MG63 (cell line): ENCODE measurements at regions not wholly inside any gene's neighbourhood (a gene's known extent, or its start where the extent isn't known, plus 50 kb on each side); places are given as distances from the start of the nearest gene placed in this dataset.

ENCODE experiments used
- DNase-seq: peaks from one replicate; pipeline ENCODE4 v3.0.0-alpha.2; 2020
- H3K27me3 ChIP-seq: fragments of 250-450 bp; sonication (Bioruptor Pico); 2 replicates; pipeline ENCODE4 v1.5.1; 2020; ENCODE audit warnings: mild to moderate bottlenecking, moderate library complexity
- H3K36me3 ChIP-seq: fragments of 250-450 bp; sonication (Bioruptor Pico); 2 replicates; pipeline ENCODE4 v1.5.1; 2020; ENCODE audit warnings: mild to moderate bottlenecking, moderate library complexity
- H3K4me3 ChIP-seq: fragments of 250-450 bp; sonication (Bioruptor Pico); 2 replicates; pipeline ENCODE4 v1.5.1; 2020; ENCODE audit warnings: mild to moderate bottlenecking, moderate library complexity
- H3K9me3 ChIP-seq: fragments of 250-450 bp; sonication (Bioruptor Pico); 2 replicates; pipeline ENCODE4 v1.5.1; 2020; ENCODE audit warnings: mild to moderate bottlenecking, moderate library complexity

DNA sequence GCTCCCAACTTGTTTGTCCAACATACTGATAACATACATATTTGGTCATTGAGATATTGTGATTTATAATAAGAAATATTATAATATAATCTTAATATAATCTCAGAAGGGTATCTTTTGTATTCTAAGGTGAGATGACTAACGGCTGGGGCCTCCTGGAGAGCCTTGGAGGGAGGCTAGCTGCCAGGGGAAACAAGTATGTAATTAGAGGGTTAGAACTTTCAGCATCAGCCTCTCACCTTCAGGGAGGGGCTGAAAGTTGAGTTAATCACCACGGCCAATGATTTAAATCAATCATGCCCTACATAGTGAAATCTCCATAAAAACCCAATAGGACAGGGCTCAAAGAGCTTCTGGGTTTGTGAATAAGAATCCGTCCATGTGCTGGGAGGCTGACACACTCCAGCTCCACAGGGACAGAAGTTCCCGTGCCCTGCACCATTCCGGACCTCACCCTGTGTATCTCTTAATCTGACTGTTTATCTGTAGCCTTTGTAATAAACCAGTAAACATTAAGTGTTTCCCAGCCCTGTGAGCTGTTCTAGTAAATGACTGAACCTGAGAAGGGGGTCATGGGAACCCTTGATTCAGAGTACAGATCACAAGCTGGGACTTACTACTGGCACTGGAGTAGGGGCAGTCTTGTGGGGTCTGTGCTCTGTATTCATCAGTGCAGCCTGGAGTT, 86.3 kb upstream of the STEAP1B start:
- H3K4me3 ChIP-seq: no peak overlapping the region
- no peak for DNase-seq
- no peaks in the 10 kb centered on the region for H3K9me3 ChIP-seq
- H3K36me3 ChIP-seq: no peaks in the 10 kb centered on the region
- H3K27me3 ChIP-seq: no peaks in the 10 kb centered on the region

DNA sequence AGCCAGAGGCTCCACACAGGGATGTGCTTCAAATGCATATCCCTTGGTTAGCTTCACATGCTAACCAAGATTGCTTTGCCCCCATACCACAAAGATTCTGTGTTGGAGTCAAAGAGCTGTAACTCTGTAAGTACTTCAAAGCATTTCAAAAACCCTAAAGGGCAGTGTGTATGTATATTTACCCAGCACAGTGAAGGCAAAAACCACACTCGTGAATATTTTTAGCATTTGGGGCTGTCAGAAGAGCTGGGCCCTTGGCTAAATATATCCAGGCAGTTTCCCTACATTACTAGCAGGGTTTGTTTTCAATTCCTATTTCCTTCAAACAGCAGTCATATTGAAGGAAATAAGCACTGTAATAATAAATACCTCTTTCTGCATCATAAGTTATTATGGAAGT, 84.2 kb upstream of the STEAP1B start:
- Histone ChIP-seq H3K27me3 (no peaks in the 10 kb centered on the region), H3K36me3 (no peaks in the 10 kb centered on the region), H3K4me3 (no peak overlapping the region), H3K9me3 (no peaks in the 10 kb centered on the region)
- DNase-seq: no peak

DNA sequence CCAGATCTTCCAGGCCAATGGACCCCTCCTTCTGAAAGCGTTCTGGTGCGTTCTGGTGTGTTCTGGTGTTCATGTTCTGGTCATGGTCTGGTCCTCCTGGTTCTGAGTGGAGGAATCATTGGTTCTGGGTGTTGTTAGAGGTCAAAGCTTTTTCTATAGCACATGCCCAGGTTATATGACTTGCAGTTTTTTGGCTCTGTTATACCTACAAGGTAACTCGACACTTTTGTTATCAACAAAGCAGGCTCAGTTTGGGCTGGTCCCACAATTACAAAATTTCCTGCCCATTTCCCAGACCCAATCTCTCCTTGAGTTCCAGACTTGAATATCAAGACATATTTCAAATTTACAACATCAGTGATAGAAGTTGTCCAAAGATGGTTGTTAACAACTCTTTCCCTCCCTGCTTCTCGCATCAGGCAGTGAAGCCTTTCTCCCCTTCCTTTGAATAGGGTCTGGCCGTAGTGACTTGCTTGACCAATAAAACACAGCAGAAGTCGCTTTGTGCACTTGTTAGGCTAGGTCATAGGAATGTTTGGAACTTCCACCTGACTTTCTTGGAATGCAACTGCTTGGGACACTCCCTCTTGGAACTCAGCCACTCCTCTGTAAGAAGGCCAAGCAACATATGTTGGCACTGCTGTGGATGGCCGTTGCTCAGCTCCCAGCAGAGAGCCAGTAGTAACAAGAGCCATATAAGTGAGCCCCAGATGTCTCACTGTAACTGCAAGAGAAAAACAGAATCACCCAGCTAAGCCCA, 83.1 kb upstream of the STEAP1B start:
- Histone ChIP-seq H3K9me3 (no peaks in the 10 kb centered on the region), H3K27me3 (no peaks in the 10 kb centered on the region), H3K36me3 (no peaks in the 10 kb centered on the region), H3K4me3 (no peak overlapping the region)
- DNase-seq: peak; percentile 84

DNA sequence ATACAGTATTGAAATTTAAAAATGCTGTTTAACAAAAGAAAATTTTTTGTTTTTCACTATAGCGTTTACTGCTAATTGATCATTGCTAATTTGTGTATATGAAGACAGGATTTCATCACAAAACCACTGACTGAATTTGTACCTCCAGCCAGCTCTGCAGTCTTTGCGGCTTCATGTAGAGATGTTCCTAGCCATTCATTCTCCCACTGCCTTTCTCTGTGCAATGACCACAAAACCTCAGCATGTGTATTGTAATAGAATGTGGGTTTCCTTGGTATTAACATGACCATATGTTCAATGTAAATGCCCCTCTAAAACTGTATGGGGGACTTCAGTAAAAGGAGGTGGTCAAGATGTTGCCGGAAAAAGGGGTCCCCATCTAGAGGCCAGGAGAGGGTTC, 81.1 kb upstream of the STEAP1B start:
- Histone ChIP-seq H3K9me3 (no peaks in the 10 kb centered on the region), H3K4me3 (no peak overlapping the region), H3K27me3 (no peaks in the 10 kb centered on the region), H3K36me3 (no peaks in the 10 kb centered on the region)
- no peak for DNase-seq

DNA sequence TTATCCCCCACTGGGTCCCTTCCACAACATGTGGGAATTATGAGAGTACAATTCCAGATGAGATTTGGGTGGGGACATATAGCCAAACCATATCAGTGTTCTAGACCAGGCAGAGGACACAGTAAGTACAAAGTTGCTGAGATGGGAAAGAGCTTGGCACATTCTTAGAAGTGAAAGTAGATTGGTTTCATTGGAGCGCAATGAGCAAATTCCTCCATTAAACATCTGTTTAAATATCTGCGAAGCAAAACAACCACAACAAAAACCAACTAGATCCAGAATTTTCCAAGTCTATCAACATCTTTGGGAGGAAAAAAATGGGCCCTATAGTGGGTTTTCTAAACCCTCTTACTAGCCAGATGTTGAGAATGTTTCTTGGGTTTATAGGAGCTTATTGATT, 80.0 kb upstream of the STEAP1B start:
- H3K27me3 ChIP-seq: no peaks in the 10 kb centered on the region
- no peaks in the 10 kb centered on the region for H3K36me3 ChIP-seq
- no peak overlapping the region for H3K4me3 ChIP-seq
- DNase-seq: no peak
- H3K9me3 ChIP-seq: no peaks in the 10 kb centered on the region

DNA sequence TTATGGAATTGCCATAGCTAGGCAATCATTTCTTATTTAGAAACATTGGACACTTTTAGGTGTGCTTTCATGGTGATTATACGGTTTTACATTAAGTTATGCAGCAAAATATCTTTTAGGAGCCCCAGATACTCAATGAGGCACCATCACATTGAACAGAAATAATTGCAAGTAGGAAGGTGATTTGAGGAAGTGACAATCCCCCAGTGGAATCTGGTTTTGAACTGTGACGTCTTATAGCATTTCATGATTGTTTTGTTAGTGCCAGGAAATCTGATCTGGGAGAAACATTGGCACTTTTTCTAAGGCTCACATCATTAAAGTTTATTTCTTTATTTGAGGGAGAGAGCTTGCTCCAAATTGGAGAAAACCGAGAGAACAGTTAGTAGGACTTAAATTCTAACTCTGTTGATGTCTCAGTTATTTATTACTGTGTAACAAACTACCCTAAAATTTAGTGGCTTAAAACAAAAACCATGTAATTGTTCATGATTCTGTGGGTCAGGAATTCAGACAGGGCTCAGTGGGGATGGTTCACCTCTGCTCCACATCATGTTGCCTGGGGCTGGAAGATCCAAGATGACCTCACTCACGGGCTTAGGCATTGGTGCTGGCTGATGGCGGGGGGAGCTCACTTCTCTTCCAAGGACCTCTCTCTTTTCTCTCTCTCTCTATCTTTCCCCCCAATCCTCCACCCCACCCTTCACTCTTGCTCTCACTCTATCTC, 78.2 kb upstream of the STEAP1B start:
- peak; percentile 87 for DNase-seq
- H3K27me3 ChIP-seq: no peaks in the 10 kb centered on the region
- no peaks in the 10 kb centered on the region for H3K36me3 ChIP-seq
- H3K9me3 ChIP-seq: no peaks in the 10 kb centered on the region
- no peak overlapping the region for H3K4me3 ChIP-seq

DNA sequence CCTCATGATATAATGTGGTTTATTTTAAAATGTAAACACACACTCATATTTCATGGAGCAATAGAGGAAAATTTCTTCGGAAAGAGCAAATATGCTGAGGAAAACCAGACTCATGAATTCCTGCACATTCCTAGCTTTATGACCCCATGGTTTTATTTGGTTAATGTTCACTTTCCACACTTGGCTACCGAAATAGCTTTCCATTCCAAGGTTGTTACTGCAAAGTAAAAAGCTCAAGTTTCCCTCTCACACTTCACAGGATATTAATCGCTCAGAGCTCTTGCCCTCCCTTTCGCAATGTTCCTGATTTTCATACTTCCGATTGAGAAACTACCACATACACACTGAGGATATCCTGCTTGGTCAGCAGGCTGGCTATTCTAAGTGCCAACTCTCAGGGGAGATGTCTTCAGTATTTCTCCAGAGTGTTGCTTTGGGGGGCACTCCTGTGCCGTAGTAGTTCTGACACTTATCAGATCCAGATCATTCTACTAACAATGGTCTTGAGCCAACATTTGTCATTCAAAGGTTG, 77.5 kb upstream of the STEAP1B start:
- no peaks in the 10 kb centered on the region for H3K27me3 ChIP-seq
- DNase-seq: peak; percentile 67

DNA sequence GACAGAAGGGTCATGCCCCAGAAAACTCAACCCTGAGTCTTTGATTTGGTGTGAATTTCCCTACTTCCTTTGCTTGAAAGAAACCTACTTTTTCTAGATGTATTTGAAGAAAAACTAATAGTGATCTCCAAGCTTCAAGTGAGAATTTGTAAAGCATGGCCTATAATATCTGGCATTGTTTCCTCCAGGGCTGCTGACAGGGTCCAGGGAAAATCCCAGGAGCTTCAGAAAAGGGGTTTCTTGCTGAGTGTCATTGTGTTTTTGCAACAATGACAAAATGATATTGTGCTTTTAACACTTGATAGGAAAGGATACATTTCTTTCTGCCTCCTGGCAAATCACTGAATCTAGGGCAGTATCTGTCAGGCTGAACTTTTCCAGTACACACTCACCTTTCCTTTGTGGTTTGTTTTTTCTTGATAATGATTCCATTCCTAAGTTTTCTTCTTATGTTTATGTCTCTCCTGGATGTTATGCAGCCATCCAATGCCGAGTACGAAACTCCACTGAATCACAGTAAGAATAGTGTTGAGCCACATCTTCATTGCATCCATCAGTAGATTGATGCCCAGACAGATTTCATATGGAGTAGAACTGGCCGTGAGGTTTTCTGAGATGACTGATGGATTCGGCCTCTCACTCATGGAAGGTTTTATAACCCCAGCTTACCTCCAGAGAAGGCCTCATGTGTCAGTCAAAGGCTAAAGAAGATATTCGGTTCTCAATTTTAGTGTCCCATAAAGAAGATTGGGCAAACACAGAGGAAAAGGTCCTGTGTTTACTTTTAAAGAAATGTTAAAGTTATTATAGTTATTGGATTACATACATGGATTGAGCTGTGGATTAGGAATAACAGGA, 76.9 kb upstream of the STEAP1B start:
- H3K9me3 ChIP-seq: no peaks in the 10 kb centered on the region
- no peaks in the 10 kb centered on the region for H3K27me3 ChIP-seq
- H3K4me3 ChIP-seq: no peak overlapping the region
- no peaks in the 10 kb centered on the region for H3K36me3 ChIP-seq
- DNase-seq: no peak

More for the DNA sequence above, 77.5 kb upstream of the STEAP1B start:
- Histone ChIP-seq H3K36me3 (no peaks in the 10 kb centered on the region), H3K4me3 (no peak overlapping the region), H3K9me3 (no peaks in the 10 kb centered on the region)

DNA sequence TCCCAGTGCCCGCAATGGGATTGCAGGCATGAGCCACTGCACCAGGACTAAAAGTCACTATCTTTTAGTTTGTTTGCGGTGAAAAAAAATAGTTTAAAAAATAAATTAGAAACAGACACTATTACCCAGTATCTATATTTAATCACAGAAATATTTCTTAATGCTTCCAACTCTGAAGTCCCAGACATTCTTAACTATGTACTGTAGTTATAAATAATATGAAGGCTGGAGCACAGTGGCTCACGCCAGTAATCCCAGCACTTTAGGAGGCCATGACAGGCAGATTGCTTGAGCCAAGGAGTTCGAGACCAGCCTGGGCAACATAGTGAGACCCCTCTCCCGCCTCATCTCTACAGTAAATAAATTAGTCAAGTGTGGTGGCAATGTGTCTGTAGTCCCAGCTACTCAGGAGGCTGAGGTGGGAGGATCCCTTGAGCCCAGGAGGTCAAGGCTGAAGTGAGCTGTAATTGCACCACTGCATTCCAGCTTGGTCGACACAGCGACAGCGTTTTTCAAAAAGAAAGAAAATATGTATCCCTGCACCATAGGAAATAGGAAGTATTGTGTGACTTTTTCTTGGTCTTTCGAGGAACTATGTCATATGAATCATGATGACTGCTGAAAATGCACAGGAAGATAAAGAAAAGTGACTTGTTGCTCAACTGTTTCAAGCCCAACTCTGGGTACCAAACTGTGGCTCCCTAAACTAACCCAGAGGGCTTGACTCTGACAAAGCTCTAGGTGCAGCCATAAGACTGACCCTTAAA, 74.9 kb upstream of the STEAP1B start:
- DNase-seq: no peak

DNA sequence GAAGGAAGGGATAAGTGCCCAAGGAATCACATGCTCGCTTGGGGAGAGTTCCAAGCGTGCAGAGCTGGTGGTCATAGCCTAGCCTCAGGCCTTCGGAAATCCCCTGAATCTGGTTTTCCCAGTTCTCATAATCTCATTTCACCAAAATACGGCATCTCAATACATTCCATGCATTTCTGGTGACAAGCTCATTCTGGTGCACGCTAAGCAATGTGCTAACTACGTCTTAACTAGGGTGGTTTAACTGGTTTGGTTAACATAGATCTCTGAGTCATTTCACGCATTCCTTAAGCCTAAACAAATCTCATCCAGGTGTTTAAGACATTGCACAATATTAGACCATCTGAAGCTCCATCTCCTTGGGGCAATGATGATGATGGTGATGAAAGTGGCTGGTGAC, 72.9 kb upstream of the STEAP1B start:
- no peaks in the 10 kb centered on the region for H3K27me3 ChIP-seq
- no peaks in the 10 kb centered on the region for H3K36me3 ChIP-seq
- H3K9me3 ChIP-seq: no peaks in the 10 kb centered on the region
- no peak overlapping the region for H3K4me3 ChIP-seq
- DNase-seq: peak; percentile 73

More for the DNA sequence above, 74.9 kb upstream of the STEAP1B start:
- Histone ChIP-seq H3K36me3 (no peaks in the 10 kb centered on the region), H3K9me3 (no peaks in the 10 kb centered on the region), H3K27me3 (no peaks in the 10 kb centered on the region), H3K4me3 (no peak overlapping the region)

DNA sequence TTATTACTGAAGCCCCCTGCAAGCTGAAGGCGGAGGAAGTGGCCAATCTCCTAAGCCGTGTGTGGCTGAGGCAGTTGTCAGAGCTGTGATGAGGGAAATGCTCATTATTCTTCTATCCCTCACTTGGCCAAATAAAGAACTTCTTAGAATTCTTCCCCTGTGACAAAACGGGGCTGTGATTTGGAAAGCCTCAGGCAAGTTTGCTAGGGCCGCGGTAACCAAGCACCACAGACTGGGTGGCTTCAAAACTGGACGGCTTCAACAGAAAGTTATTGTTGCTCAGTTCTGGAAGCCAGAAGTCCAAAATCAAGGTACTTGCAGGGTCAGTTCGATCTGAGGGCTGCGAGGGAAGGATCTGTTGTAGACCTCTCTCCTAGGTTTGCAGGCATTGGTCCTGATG, 72.3 kb upstream of the STEAP1B start:
- Histone ChIP-seq H3K36me3 (no peaks in the 10 kb centered on the region), H3K27me3 (no peaks in the 10 kb centered on the region), H3K4me3 (no peak overlapping the region), H3K9me3 (no peaks in the 10 kb centered on the region)
- DNase-seq: peak; percentile 47

DNA sequence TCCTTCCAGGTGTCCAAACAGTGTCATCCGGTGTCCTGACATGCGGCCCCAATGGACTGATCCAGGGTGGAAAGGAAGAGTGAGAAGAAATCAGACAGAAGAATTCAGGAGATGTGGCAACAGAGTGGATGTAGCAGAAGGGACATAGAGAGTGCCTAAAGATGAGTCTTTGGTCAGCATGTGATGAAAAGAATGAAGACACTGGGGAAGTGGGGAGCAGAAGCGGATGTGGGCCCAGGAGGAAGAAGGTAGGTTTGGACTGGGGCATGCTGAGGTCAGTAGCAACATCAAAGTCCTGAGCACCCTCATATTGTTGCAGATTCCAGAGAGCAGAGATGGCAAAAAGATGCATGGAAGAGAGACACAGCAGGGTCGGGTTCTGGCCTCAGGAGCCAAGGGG, 71.8 kb upstream of the STEAP1B start:
- DNase-seq: no peak
- Histone ChIP-seq H3K4me3 (no peak overlapping the region), H3K36me3 (no peaks in the 10 kb centered on the region), H3K27me3 (no peaks in the 10 kb centered on the region), H3K9me3 (no peaks in the 10 kb centered on the region)

DNA sequence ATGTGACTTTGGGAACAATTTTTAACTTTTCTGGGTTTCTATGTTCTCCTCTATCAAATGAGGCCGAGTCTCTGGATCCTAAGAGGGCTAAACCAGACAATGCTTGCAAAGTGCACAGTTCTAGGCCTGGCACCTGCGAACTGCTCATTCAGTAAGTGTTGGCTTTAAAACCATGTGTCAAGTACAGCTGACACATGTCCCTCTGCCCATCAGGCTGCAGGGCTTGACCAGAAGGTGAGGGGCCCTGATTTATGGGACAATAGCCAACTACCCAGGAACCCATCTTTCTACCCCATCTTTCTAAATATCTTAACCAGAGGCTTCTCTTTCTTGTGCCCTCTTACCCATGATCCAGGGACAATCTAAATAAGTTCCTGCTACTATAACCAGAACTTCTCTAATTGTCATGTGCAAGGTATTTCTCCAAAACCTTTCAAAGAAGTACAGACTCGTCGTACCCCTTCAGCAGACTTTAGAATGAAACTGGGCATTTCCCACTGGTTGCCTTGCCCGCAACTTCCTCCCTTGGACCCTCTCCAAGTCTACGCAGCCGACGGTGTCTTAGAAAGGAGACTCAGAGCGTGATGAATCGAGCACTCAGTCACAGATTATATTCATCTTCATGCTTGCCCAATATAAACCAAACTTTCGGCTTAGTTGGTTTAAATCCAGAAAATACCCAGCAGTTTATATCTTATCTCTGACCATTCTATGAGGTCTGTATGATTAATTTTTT, 69.8 kb upstream of the STEAP1B start:
- peak; percentile 90 for DNase-seq
- Histone ChIP-seq H3K9me3 (no peaks in the 10 kb centered on the region), H3K27me3 (no peaks in the 10 kb centered on the region), H3K36me3 (no peaks in the 10 kb centered on the region), H3K4me3 (no peak overlapping the region)

DNA sequence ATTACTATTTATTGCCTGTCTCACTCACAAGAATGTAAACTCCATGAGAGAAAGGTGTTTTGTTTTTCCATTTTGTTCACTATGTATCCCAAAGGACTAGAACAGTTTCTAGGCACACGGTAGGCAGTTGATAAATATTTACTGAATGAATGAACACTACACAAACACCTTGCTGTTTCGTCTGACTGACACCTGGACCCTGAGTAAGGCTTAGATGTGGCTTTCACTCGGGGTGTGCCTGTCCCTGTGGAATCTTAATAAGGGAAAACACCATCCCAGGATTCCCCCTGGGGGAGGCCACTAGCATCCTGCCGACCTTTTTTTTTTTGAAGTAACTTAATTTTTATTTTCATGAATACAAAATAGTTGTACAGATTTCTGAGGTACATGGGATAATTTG, 66.6 kb upstream of the STEAP1B start:
- Histone ChIP-seq H3K4me3 (no peak overlapping the region), H3K9me3 (no peaks in the 10 kb centered on the region), H3K36me3 (no peaks in the 10 kb centered on the region), H3K27me3 (no peaks in the 10 kb centered on the region)
- DNase-seq: no peak

DNA sequence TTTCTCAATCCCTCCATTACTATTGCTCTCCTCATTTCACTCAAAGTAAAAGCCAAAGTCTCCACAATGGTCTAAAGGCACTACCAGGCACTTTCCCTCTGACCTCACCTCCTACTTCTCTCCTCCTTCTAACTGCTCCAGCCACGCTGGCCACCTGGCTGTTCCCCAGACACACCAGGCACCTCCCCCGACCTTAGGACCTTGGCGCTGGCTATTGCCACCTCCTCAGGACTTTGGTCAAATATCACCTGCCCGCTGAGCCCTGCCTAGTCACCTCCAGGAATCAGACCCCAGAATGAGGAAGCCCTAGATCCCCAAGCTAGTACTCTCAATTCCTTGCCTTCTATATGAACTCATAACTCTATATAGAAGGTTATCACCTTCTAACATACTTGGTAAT, 66.2 kb upstream of the STEAP1B start:
- no peaks in the 10 kb centered on the region for H3K9me3 ChIP-seq
- no peaks in the 10 kb centered on the region for H3K27me3 ChIP-seq
- H3K4me3 ChIP-seq: no peak overlapping the region
- no peak for DNase-seq
- no peaks in the 10 kb centered on the region for H3K36me3 ChIP-seq
